WERI-Rb-1 (cell line): ENCODE measurements at regions not wholly inside any gene's neighbourhood (a gene's known extent, or its start where the extent isn't known, plus 50 kb on each side); places are given as distances from the start of the nearest gene placed in this dataset.

Experiments
- DNase-seq: peaks from one replicate; pipeline ENCODE4 v3.0.0-alpha.2; 2020
- H3K27ac ChIP-seq: fragments of 250-450 bp; sonication (Bioruptor Pico); 2 replicates; pipeline ENCODE4 v1.5.1; 2020; ENCODE audit warnings: mild to moderate bottlenecking, moderate library complexity
- H3K27me3 ChIP-seq: fragments of 250-450 bp; sonication (Bioruptor Pico); 2 replicates; pipeline ENCODE4 v1.5.1; 2021; ENCODE audit warnings: mild to moderate bottlenecking, low read depth, moderate library complexity; ENCODE audit not compliant: insufficient read depth, severe bottlenecking
- H3K36me3 ChIP-seq: fragments of 250-450 bp; sonication (Bioruptor Pico); 2 replicates; pipeline ENCODE4 v1.5.1; 2020; ENCODE audit warnings: mild to moderate bottlenecking, moderate library complexity
- H3K4me3 ChIP-seq: 2 replicates; pipeline ENCODE4 v1.5.1; 2011; ENCODE audit warnings: low read depth, mild to moderate bottlenecking, control low read depth, low read length
- H3K9me3 ChIP-seq: fragments of 250-450 bp; sonication (Bioruptor Pico); 2 replicates; pipeline ENCODE4 v1.5.1; 2021; ENCODE audit warnings: mild to moderate bottlenecking, moderate library complexity; ENCODE audit not compliant: severe bottlenecking
- CTCF ChIP-seq: IDR thresholded peaks from 2 replicates; pipeline ENCODE4 v1.5.1; 2011; ENCODE audit warnings: low read depth, mild to moderate bottlenecking, control low read depth, inconsistent platforms, low read length

- no peak for TF ChIP-seq CTCF
- no peaks in the 10 kb centered on the region for H3K27me3 ChIP-seq
- H3K36me3 ChIP-seq: no peaks in the 10 kb centered on the region
- DNase-seq: no peak
- H3K9me3 ChIP-seq: no peaks in the 10 kb centered on the region
- H3K4me3 ChIP-seq: no peak overlapping the region
- H3K27ac ChIP-seq: no peak overlapping the region
Observed at GRCh38 chr5:18111906-18112465, 477.7 kb downstream of the TAF11L14 start.

GRCh38 chr5:18113721-18114120, 479.5 kb downstream of the TAF11L14 start:
- Histone ChIP-seq H3K27me3 (no peaks in the 10 kb centered on the region), H3K4me3 (no peak overlapping the region), H3K36me3 (no peaks in the 10 kb centered on the region), H3K9me3 (no peaks in the 10 kb centered on the region), H3K27ac (no peak overlapping the region)
- TF ChIP-seq CTCF: no peak
- peak; percentile 19 for DNase-seq

GRCh38 chr5:18114151-18114757, 480.0 kb downstream of the TAF11L14 start:
- Histone ChIP-seq H3K9me3 (no peaks in the 10 kb centered on the region), H3K27me3 (no peaks in the 10 kb centered on the region), H3K4me3 (no peak overlapping the region), H3K36me3 (no peaks in the 10 kb centered on the region), H3K27ac (no peak overlapping the region)
- DNase-seq: no peak
- no peak for TF ChIP-seq CTCF

DNA sequence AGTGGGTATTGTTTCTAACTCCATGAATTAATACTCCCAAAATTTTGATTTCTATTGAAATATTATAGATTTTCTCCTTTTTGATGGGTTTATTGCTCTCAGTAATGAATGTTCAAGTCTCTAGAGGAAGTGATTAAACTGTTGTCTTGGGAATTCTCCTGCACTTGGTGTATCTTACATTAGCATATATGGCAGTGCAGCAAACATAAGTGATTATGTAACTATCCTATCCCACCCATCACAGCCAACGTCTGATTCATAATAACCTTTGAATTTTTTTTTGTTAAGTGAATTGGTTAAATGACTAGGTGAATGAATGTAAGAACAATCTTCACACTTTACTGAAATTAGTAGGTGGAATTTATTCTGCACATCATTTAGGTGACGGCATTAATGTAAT, 483.7 kb downstream of the TAF11L14 start:
- Histone ChIP-seq H3K4me3 (no peak overlapping the region), H3K36me3 (no peaks in the 10 kb centered on the region), H3K9me3 (peaks cover 5% of the 10 kb centered on the region), H3K27ac (no peak overlapping the region), H3K27me3 (no peaks in the 10 kb centered on the region)
- no peak for DNase-seq
- no peak for TF ChIP-seq CTCF

- no peaks in the 10 kb centered on the region for H3K27me3 ChIP-seq
- no peak for TF ChIP-seq CTCF
Observed at GRCh38 chr5:18119156-18119785, 485.0 kb downstream of the TAF11L14 start.

More at GRCh38 chr5:18119156-18119785, 485.0 kb downstream of the TAF11L14 start:
- Histone ChIP-seq H3K27ac (peak overlapping the region; percentile 58), H3K36me3 (no peaks in the 10 kb centered on the region), H3K9me3 (peaks cover 5% of the 10 kb centered on the region), H3K4me3 (no peak overlapping the region)
- peak; percentile 93 for DNase-seq
